ES-I3 (cell line): ENCODE measurements at regions not wholly inside any gene's neighbourhood (a gene's known extent, or its start where the extent isn't known, plus 50 kb on each side); places are given as distances from the start of the nearest gene placed in this dataset.

Source experiments
- H3K36me3 ChIP-seq: 2 replicates; pipeline ENCODE4 v1.6.1; 2013; ENCODE audit warnings: mild to moderate bottlenecking, low read length, control low read depth, moderate library complexity; ENCODE audit not compliant: insufficient read depth
- H3K4me1 ChIP-seq: 2 replicates; pipeline ENCODE4 v1.6.1; 2013; ENCODE audit warnings: mild to moderate bottlenecking, control low read depth, low read length; ENCODE audit not compliant: insufficient read depth
- H3K9ac ChIP-seq: 2 replicates; pipeline ENCODE4 v1.6.1; 2013; ENCODE audit warnings: low read depth, mild to moderate bottlenecking, low read length, moderate library complexity
- H3K9me3 ChIP-seq: 2 replicates; pipeline ENCODE4 v1.6.1; 2013; ENCODE audit warnings: mild to moderate bottlenecking, low read length, moderate library complexity; ENCODE audit not compliant: control insufficient read depth, insufficient read depth

DNA sequence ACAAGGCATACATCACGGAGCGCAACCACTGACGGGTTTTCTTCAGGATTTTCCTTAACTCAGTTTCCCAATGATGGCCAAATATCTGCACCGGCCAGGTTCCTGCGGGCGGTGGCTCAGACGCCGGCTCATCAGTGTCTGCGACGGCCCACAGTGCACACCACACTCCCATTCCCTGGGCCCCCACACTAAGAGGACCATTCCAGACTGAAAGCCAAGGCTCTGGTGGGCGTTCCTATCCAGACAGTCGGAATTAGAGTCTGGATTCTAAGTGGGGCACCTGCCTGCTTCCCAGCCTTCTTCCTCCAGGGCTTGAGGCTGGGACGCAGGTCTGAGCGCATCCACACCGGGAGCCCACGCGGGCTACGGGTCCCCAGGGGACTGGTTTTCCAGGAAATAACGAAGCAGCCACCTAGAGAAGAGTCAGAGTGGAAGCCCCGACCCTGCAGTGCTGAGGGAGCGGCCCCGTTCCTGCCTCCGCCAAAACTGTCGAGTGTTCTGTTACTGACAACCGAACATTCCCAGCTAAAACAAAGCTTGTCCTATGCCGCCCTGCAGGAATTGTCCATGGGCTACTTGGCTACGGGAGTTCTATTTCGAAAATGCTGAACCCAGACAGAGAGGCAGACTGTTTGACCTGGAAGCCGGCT, 75.3 kb downstream of the TMEM18 start:
- Histone ChIP-seq H3K4me1 (no peaks in the 10 kb centered on the region), H3K9ac (no peak overlapping the region), H3K9me3 (no peaks in the 10 kb centered on the region), H3K36me3 (no peaks in the 10 kb centered on the region)

DNA sequence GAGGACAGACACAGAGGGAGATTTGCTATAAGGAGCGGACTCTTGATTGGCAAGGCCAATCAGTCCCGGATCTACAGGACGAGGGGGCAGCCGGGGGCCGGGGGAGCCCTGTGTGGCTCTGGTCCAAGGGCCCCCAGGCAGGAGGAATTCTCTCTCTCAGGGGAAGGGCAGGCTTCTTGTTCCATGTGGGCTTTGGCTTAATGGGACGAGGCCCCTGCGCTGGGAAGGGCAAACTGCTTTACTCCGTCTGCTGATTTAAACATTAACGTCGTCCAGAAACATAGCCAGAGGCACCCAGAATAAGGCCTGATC, 75.9 kb downstream of the TMEM18 start:
- Histone ChIP-seq H3K9me3 (no peaks in the 10 kb centered on the region), H3K36me3 (no peaks in the 10 kb centered on the region), H3K4me1 (no peaks in the 10 kb centered on the region), H3K9ac (no peak overlapping the region)

DNA sequence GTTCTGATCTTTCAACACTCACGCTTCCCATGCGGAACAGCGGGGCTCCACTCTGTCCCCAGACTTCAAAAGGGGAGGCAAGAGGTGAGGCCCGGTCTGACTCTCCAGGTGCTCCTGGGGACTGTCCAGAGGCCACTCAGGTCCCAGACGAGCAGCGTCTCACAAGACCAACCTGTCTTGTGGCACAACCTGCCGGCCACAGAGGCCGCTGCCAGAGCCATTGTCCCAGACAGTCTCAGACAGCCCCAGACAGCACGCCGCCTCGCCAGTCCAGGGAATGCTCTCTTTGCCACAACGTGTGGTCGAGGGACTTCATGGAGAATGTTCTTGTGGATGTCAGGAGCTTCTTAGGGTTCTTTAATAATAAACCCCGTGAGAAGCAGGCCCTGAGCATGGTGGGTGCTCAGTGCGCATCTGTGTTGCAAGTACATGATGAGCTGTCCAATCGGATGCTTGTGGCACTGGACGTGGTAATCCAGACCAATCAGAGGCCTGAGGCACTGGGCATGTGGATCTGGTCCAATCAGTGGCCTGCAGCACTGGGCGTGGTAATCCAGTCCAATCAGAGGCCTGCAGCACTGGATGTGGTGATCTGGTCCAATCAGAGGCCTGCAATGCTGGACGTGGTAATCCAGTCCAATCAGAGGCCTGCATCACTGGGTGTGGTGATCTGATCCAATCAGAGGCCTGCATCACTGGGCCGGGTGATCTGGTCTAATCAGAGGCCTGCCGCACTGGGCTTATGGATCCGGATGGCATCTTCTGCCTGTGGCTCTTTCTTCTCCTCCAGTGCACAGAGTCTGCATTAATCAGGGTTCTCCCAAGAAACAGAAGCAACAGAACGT, 76.4 kb downstream of the TMEM18 start:
- Histone ChIP-seq H3K9ac (no peak overlapping the region), H3K4me1 (no peaks in the 10 kb centered on the region), H3K9me3 (no peaks in the 10 kb centered on the region), H3K36me3 (no peaks in the 10 kb centered on the region)

DNA sequence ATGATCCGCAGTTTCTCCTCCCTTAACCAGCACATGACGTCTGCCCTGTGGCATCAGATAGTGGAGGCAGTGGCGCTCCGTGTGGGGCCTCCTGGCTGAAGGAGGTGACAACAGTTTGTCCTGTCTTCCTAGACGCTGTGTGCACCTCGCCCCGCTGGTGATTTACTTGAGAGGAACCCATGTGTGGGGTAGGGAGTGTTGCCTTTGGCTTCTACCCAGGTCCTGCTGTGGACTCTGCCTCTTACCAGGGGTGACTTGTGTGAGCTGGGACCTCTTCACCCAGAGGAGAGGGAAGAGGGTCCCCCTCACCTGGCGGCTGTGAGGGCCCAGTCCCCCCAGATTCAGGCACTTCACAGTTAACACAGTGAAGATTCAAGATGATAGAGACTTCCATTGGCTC, 77.6 kb downstream of the TMEM18 start:
- H3K9ac ChIP-seq = no peak overlapping the region
- H3K4me1 ChIP-seq = no peaks in the 10 kb centered on the region
- no peaks in the 10 kb centered on the region for H3K36me3 ChIP-seq
- H3K9me3 ChIP-seq = no peaks in the 10 kb centered on the region

DNA sequence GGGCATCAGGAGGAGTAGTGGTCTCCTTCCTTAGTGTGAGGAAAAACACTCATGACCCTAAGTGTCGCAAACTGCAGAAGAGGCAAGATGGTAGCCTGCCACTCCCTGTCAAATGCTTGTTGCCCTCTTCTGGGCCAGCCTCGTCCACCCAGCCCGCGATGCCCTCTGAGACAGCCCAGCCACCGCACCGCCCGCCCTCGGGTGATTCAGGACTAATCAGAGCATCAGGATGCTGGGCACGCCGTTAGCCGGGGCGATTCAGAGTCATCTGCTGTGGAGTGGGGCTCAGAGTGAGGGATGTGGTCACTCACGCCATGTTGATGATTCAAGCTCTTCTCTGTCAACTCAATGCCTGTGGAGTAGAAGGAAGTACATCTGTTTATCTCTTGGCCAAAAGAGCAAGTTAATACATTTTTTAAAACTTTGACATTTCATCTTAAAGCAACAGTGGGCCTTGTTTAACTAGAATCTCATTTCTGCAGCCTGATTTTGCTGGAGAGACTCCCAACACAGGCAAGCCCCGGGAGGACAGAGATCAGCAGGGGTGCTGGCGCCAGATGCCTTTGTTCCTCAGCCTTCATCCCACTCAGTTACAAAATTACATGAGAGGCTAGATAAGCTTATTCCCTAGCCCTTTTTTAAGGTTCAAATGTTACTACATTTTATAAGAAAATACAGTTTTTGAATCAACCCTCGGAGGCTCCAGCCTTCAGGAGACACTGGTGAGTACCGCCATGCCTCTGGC, 79.0 kb downstream of the TMEM18 start:
- H3K9me3 ChIP-seq = no peaks in the 10 kb centered on the region
- H3K4me1 ChIP-seq = no peaks in the 10 kb centered on the region

DNA sequence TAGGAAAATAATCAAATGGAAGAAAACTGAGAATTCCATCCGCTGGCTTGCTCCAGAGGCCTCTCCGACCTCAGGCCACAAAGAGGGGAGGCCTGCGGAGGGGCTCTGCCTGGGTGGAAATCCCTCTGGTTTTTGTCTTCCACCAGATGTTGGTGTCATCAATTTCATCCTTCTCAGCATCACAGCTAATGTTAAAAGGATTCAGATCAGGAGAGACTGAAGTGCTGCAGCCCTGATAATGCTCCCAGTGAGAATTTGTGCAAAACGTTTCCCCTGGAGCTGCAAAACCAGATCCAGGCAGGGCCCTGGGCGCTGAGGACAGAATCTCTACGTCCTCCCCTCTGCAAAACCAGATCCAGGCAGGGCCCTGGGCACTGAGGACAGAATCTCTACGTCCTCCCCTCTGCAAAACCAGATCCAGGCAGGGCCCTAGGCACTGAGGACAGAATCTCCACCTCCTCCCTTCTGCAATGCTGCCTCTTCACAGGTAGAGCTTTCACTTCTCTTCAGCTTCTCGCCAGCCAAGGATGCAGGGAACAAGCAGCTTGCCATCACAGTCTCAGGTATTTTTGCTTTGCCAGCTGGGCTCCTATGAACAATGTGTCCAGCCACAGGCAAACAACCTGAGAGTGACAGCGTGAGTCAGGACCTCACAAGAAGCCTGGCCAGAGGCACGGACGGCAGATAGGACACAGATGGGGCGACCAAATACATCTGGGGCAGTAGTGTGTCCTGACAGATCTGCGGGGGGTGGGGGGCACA, 81.2 kb downstream of the TMEM18 start:
- no peak overlapping the region for H3K9ac ChIP-seq
- H3K9me3 ChIP-seq = no peaks in the 10 kb centered on the region
- H3K36me3 ChIP-seq = no peaks in the 10 kb centered on the region
- H3K4me1 ChIP-seq = no peaks in the 10 kb centered on the region

More for the DNA sequence above, 79.0 kb downstream of the TMEM18 start:
- no peak overlapping the region for H3K9ac ChIP-seq
- H3K36me3 ChIP-seq = no peaks in the 10 kb centered on the region

DNA sequence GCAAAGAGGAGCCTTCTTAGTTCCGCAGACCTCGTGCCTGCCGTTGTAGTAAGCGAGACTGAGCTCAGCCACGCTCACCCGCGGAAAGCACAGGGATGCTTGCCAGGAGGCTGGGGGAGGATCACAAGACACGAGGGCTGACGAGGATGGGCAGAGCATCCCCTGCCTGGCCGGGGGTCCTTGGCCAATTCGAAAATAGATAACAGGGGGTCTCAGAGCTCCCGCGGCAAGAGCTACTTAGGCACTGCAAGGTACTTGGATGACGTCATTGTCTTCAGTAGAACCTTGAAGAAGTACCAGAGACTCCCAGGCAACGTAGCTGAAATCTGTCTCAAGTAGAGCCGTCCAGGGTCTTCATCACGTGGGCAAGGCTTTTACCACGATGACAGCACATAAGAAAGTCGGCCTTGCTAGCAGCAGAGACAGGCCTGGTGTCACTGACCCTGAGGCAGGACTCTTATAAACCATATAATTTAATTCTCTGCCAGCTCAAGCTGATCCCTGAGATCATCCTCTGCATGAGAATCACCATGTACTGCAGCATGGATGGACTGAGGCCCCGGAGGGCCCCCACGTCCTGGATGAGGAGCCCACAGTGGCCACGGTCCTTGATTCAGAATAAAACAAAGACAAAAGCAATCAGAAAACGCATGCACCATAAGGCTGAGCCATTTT, 81.9 kb downstream of the TMEM18 start:
- Histone ChIP-seq H3K9me3 (no peaks in the 10 kb centered on the region), H3K4me1 (no peaks in the 10 kb centered on the region), H3K9ac (no peak overlapping the region), H3K36me3 (no peaks in the 10 kb centered on the region)

DNA sequence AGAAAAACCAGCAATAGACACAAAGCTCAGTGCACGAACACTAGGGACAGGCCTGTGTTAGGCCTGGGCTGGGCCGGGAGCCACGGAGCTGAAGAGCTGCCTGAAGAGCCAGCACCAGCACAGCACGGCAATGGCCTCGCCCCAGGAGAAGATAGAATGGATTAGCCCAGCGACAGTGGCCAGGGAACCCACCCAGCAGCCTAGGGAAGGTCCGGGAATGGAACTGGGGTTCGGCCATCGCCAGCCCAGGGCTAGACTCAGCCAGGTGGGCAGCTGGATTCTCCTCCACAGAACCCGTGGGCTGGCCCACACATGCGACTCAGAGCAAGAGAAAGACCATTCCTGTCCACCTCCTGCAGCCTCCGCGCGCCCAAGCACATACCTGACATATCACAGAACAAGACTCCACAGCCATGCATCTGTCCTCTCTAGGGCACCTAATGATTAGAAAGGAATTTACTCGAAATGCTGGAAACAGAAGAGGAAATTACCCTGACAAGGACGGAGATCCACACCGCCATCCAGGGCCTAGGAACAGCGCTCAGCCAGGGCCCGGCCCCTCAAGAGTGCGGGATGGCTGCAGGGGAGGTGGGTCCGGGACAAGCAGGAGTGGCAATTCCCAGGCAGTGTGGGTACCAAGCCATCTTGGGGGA, 82.8 kb downstream of the TMEM18 start:
- Histone ChIP-seq H3K9me3 (no peaks in the 10 kb centered on the region), H3K9ac (no peak overlapping the region), H3K4me1 (peaks cover under 1% of the 10 kb centered on the region; the same call in 1 of the 2 replicates), H3K36me3 (no peaks in the 10 kb centered on the region)

DNA sequence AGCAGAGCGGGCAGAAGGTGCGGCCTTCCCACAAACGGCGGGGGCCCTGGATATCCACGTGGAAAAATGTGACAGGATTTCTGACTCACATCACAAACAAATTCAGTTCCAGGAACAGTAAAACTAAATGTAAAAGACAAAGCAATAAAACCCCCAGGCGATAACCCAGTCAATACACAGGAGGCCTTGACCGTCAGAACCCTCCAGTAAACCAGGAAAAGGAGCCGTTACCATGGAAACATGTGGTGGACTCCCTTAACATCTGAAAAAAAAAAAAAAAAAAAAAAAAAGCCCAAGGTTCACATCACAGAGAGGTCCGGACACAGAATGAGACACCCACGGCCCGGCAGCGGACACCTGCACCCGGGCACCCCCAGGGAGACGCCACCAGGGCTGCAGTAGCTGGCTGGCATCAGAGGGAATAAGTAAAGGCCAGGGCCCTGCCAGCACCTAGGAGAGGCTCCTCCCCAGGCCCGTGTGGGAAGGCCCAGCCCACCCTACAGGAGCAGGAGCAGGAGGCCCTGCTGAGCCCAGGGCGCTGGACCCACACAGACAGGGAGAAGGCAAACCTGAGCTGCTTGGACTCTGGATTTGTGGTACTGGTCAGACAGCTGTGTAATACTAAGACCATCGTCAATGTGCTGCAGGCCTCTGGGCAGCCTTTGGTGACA, 83.7 kb downstream of the TMEM18 start:
- H3K9ac ChIP-seq = no peak overlapping the region
- no peaks in the 10 kb centered on the region for H3K36me3 ChIP-seq
- no peaks in the 10 kb centered on the region for H3K9me3 ChIP-seq
- H3K4me1 ChIP-seq = peaks cover 4% of the 10 kb centered on the region; the same call in 1 of the 2 replicates

DNA sequence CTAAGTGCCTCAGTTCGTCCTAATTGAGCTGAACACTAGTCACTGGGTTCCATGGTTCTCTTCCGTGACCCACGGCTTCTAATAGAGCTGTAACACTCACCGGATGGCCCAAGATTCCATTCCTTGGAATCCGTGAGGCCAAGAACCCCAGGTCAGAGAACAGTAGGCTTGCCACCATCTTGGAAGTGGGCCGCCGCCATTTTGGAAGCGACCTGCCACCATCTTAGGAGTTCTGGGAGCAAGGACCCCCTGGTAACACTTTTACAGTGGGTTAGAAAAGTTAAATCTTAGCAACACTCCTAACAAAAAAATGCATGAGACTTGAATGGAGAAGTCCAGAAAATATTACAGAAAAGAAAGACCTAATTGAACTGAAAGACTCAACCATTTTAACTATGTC, 84.5 kb downstream of the TMEM18 start:
- H3K36me3 ChIP-seq = no peaks in the 10 kb centered on the region
- H3K4me1 ChIP-seq = peaks cover 4% of the 10 kb centered on the region; the same call in 1 of the 2 replicates
- H3K9ac ChIP-seq = no peak overlapping the region
- H3K9me3 ChIP-seq = no peaks in the 10 kb centered on the region

DNA sequence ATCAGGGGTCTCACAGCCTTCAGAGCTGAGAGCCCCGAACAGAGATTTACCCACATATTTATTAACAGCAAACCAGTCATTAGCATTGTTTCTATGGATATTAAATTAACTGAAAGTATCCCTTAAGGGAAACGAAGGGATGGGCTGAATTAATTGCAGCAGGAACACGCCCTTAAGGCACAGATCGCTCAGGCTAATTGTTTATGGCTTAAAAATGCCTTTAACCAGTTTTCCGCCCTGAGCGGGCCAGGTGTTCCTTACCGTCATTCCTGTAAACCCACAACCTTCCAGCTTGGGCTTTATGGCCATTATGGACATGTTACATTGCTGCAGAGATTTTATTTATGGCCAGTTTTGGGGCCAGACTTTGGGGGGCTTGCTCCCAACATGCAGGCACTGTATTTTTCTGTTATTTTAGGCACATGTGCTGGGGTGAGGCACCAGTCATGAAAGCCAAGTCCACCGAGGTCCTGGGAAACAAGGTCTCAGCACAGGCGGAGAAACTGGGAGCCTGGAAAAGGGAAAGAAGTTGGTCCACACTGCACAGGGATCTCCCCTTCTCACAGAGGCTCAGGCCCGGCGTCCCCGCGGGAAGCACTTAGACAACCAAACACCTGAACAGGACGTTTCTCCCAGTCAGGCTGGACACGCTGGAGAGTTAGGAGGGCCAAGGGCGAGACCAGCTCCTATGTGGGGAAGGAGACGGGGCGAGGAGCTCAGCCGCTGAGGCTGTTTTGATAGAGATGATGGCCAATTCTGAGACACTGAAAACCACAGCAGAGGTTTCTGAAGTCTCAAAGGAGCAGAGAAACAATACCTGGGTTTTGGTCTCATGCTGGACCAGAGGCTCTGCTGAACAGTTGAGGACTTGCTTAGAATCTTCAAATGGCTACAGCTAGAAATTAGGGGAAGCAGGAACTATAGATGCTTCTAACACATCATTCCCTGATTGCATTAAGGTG, 86.7 kb downstream of the TMEM18 start:
- H3K4me1 ChIP-seq = peaks cover 7% of the 10 kb centered on the region
- no peaks in the 10 kb centered on the region for H3K36me3 ChIP-seq
- H3K9ac ChIP-seq = no peak overlapping the region
- H3K9me3 ChIP-seq = no peaks in the 10 kb centered on the region
